K562 (cell line): ENCODE measurements at regions not wholly inside any gene's neighbourhood (a gene's known extent, or its start where the extent isn't known, plus 50 kb on each side); places are given as distances from the start of the nearest gene placed in this dataset.
A peak's percentile ranks its signal among the peaks of the same experiment; 100 is the strongest.

Source experiments
- ARHGAP35 ChIP-seq: fragments of 450-650 bp; IDR thresholded peaks from 2 replicates; pipeline ENCODE4 v1.6.1; 2018; ENCODE audit not compliant: partially characterized antibody
- ATF6 ChIP-seq: sonication (generic); formaldehyde crosslinking; IDR thresholded peaks from 2 replicates; pipeline ENCODE4 v1.4.0; 2020; ENCODE audit warnings: mild to moderate bottlenecking, missing genetic modification reagents
- BRCA1 ChIP-seq, 2 experiments: fragments of 450-650 bp in 1 of 2; sonication (generic) in 1 of 2; formaldehyde crosslinking in 1 of 2; IDR thresholded peaks; 2 replicates each; pipeline versions ENCODE4 v1.5.0 to v1.6.1; 2017 to 2020; ENCODE audit warnings: mild to moderate bottlenecking in 1 of 2, missing genetic modification reagents in 1 of 2
- CHD7 ChIP-seq: fragments of 200-600 bp; sonication (generic); IDR thresholded peaks from one replicate; pipeline ENCODE4 v1.6.1; 2012; ENCODE audit warnings: mild to moderate bottlenecking, low read depth, low read length, inconsistent platforms
- CTCF ChIP-seq, 3 experiments: IDR thresholded peaks in 2 of 3; conservative IDR thresholded peaks in 1 of 3; 2 replicates each; pipeline ENCODE4 v1.5.1; 2011 to 2012; ENCODE audit warnings: low read length in 3 of 3, mild to moderate bottlenecking in 3 of 3, control low read depth in 2 of 3, improper control_type of control experiment in 1 of 3, inconsistent platforms in 1 of 3, low read depth in 1 of 3, mixed read lengths in 1 of 3, moderate library complexity in 1 of 3; ENCODE audit not compliant: insufficient read depth in 2 of 3
- RHOXF2B ChIP-seq: fragments of 250-450 bp; sonication (Bioruptor Pico); conservative IDR thresholded peaks from 2 replicates; pipeline ENCODE4 v1.5.1; 2021
- UBTF ChIP-seq, 2 experiments: IDR thresholded peaks; 2 replicates each; pipeline ENCODE4 v1.6.1; 2012; ENCODE audit warnings: improper control_type of control experiment in 2 of 2, low read depth in 2 of 2, low read length in 2 of 2, borderline replicate concordance in 1 of 2
- ZBTB1 ChIP-seq: sonication (generic); formaldehyde crosslinking; IDR thresholded peaks from 2 replicates; pipeline ENCODE4 v1.8.1; 2023; ENCODE audit warnings: missing genetic modification reagents, low read depth, mild to moderate bottlenecking, borderline replicate concordance
- ZNF324 ChIP-seq: fragments of 250-450 bp; sonication (Bioruptor Pico); IDR thresholded peaks from 2 replicates; pipeline ENCODE4 v1.4.0; 2020; ENCODE audit warnings: mild to moderate bottlenecking

GRCh38 chr5:1641560-1642166 is 117.9 kb upstream of the LPCAT1 start (continued):
- TF ChIP-seq CTCF (IDR thresholded peaks at IDR 0.05 in 2 of 3, conservative IDR thresholded peaks at IDR 0.05 in 1 of 3; ENCODE audit: insufficient read depth in 2 of 3, low read depth in 1 of 3, low read length in 3 of 3): peak; percentile 99 to 100 (median 100)
- no peak for TF ChIP-seq ATF6 (CRISPR knock-in tag)
- TF ChIP-seq BRCA1 (IDR thresholded peaks at IDR 0.05): no peak
- no peak for TF ChIP-seq BRCA1 (CRISPR knock-in tag; IDR thresholded peaks at IDR 0.05)
- TF ChIP-seq UBTF (IDR thresholded peaks at IDR 0.05; ENCODE audit: borderline replicate concordance in 1 of 2, low read depth in 2 of 2, low read length in 2 of 2): no peak
- no peak for TF ChIP-seq RHOXF2B (CRISPR knock-in tag)
- no peak for TF ChIP-seq ARHGAP35
- no peak for TF ChIP-seq ZBTB1
- no peak for TF ChIP-seq CHD7
- TF ChIP-seq ZNF324 (CRISPR knock-in tag): no peak
